ENCODE measurements at regions not wholly inside any gene's neighbourhood (a gene's known extent, or its start where the extent isn't known, plus 50 kb on each side); places are given as distances from the start of the nearest gene placed in this dataset.

DNA sequence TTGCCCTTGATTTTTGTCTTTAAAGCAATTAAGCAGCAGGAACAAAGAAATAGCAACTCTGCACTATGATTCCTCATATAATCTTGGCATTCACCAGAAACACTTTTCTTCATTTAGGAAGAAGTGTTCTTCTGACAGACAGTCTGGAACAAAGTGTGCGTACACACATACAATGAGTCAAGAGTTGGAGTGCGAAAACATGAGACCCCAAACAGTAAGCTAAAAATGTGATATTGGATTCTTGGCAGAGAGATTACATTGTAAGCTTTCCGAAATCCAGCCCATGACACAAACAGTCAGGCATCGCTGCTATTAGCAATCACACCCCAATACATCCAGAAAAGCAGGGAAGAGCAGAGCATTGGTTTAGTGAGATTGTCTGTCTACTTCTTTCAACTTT, 306.7 kb upstream of the TBC1D5 start:
- TF ChIP-seq SUZ12 (IDR thresholded peaks at IDR 0.05; ENCODE audit: extremely low read depth, insufficient read depth, insufficient read length) = no peak
- TF ChIP-seq ZNF274 (IDR thresholded peaks at IDR 0.05; ENCODE audit: low read depth, low read length) = no peak
- no peak for TF ChIP-seq YY1 (IDR thresholded peaks at IDR 0.05; ENCODE audit: insufficient read depth, insufficient read length)
- Histone ChIP-seq H3K36me3 (ENCODE audit: insufficient read depth, insufficient read length, low read length) (no peaks in the 10 kb centered on the region), H3K9me3 (ENCODE audit: insufficient read depth, low read length) (no peaks in the 10 kb centered on the region; the same call in 1 of the 2 replicates), H3K4me1 (ENCODE audit: insufficient read depth, insufficient read length) (no peaks in the 10 kb centered on the region), H3K27me3 (ENCODE audit: insufficient read depth, insufficient read length) (no peaks in the 10 kb centered on the region), H3K9ac (ENCODE audit: insufficient read length, low read depth) (no peak overlapping the region), H3K4me3 (ENCODE audit: insufficient read length, low read depth) (no peak overlapping the region)
- no peak for DNase-seq (ENCODE audit: low read depth, low spot score)

DNA sequence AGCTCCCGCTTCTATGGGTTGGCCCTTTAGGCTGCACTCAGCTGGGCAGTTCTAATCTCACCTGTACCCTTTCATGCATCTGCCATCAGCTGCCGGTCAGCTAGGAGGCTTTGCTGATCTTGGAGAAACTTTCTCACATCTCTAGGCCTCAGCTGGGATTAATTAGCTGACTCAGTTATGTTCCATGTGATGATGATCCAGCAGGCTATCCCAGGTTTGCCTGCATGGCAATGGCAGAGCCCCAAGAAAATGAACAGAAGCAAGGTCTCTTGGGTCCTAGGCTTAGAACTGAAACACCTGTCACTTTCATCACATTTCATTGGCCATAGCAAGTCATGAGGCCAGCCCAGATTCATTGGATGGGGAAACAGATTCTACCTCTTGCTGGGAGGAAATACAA, 304.6 kb upstream of the TBC1D5 start:
- TF ChIP-seq SUZ12 (IDR thresholded peaks at IDR 0.05; ENCODE audit: extremely low read depth, insufficient read depth, insufficient read length) = no peak
- H3K4me1 ChIP-seq (ENCODE audit: insufficient read depth, insufficient read length) = no peaks in the 10 kb centered on the region
- no peaks in the 10 kb centered on the region for H3K27me3 ChIP-seq (ENCODE audit: insufficient read depth, insufficient read length)
- H3K4me3 ChIP-seq (ENCODE audit: insufficient read length, low read depth) = no peak overlapping the region
- no peak for DNase-seq (ENCODE audit: low read depth, low spot score)
- no peaks in the 10 kb centered on the region for H3K9me3 ChIP-seq (ENCODE audit: insufficient read depth, low read length)
- H3K9ac ChIP-seq (ENCODE audit: insufficient read length, low read depth) = no peak overlapping the region
- no peaks in the 10 kb centered on the region for H3K36me3 ChIP-seq (ENCODE audit: insufficient read depth, insufficient read length, low read length)

DNA sequence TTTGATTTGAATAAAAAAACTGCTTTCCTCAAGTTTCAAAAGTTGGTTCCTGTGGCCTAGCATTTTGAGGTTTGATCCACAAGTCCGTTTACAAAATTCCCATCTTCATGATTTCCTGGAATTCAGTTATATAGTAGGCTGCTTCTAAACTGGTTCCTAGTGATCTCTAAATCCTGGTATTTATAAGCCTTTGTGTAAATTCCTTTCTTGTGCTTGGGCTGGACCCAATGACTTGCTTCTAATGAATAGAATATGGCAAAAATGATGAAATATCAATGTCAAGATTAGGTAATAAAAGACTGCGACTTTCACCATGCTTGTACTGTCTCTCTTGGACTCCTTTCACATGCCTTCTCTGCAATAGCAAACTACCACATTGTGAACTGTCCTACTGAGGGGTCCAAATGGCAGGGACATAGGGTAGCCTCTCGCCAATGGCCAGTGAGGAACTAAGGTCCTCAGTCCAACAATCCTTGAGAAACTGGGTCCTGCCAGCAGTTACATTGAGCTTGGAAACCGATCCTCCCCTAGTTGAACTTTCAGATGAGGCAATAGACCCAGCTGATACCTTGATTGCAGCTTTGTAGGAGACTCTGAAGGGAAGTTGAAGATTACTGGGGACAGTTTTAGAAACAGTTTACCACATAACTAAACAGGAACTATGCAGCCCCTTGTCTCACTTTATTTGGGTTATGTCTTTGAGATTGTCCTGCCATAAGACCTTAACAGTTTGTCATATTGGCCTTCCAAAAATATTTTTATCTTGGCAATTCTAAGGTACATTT, 303.9 kb upstream of the TBC1D5 start:
- no peaks in the 10 kb centered on the region for H3K27me3 ChIP-seq (ENCODE audit: insufficient read depth, insufficient read length)
- no peaks in the 10 kb centered on the region for H3K4me1 ChIP-seq (ENCODE audit: insufficient read depth, insufficient read length)
- no peaks in the 10 kb centered on the region for H3K36me3 ChIP-seq (ENCODE audit: insufficient read depth, insufficient read length, low read length)
- TF ChIP-seq ZNF274 (IDR thresholded peaks at IDR 0.05; ENCODE audit: low read depth, low read length) (no peak), SUZ12 (IDR thresholded peaks at IDR 0.05; ENCODE audit: extremely low read depth, insufficient read depth, insufficient read length) (no peak), YY1 (IDR thresholded peaks at IDR 0.05; ENCODE audit: insufficient read depth, insufficient read length) (no peak)
- H3K9ac ChIP-seq (ENCODE audit: insufficient read length, low read depth) = no peak overlapping the region
- no peaks in the 10 kb centered on the region for H3K9me3 ChIP-seq (ENCODE audit: insufficient read depth, low read length)
- no peak overlapping the region for H3K4me3 ChIP-seq (ENCODE audit: insufficient read length, low read depth)
- no peak for DNase-seq (ENCODE audit: low read depth, low spot score)

DNA sequence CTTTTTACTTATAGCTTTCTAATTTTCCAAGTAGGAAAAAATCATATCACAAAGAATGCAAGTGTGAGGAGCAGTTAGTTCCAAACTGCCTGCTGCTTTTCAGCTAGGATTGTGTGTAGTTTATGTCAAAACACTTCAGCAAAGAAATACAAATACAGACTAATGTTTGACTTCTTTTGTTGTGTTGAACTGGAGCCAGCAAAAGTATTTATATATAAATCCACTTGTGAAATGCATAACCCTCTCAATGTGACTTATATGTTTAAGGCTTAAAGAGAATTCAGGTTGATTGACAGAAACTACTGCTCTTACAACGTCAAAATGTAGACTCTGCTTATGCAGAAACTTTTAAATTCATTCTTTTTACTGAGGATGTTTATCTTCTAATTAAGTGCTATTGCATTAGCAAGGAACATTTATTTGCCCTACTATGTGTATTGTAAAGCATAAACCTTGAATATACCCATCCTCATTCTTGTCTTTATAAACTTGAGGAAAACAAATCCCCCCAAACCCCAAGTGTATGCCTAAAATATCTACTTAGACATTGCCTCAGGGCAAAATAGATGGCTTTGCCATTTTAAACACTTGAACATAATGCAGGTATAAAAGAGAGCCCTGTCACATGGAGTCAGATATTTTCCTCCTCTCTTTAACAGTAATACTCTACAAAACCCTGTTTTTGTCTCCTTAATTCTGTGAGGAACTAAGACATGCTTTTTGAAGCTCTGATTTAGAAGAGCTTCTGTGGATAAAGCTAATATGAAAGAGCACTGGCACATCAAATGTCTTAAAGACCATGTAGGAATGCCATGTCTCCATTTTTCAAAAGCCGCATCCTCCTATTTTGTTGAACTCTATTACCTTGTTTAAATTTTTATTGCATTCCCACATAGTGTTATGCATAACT, 302.8 kb upstream of the TBC1D5 start:
- Histone ChIP-seq H3K27me3 (ENCODE audit: insufficient read depth, insufficient read length) (no peaks in the 10 kb centered on the region), H3K4me3 (ENCODE audit: insufficient read length, low read depth) (no peak overlapping the region), H3K36me3 (ENCODE audit: insufficient read depth, insufficient read length, low read length) (peaks cover 3% of the 10 kb centered on the region), H3K9me3 (ENCODE audit: insufficient read depth, low read length) (no peaks in the 10 kb centered on the region), H3K4me1 (ENCODE audit: insufficient read depth, insufficient read length) (no peaks in the 10 kb centered on the region), H3K9ac (ENCODE audit: insufficient read length, low read depth) (no peak overlapping the region)
- no peak for DNase-seq (ENCODE audit: low read depth, low spot score)
- TF ChIP-seq SUZ12 (IDR thresholded peaks at IDR 0.05; ENCODE audit: extremely low read depth, insufficient read depth, insufficient read length) = no peak
- no peak for TF ChIP-seq YY1 (IDR thresholded peaks at IDR 0.05; ENCODE audit: insufficient read depth, insufficient read length)

DNA sequence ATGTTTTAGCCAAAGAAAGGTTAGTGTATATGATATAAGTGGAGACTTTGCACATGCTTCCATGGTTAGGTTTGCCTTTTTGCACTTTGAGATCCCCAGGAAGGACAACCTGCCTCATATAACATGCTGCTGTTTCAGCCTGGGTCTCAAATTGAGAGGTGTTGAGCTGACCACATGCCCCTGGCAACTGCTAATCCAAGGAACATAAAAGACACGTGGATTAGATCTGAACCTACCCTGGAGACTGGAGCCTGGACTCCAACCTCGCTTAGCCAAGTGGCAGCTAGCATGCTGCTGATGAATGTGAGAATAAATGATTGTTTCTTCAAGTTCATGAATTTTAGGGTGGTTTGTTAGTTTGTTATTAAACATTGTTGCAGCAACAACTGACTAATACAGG, 301.8 kb upstream of the TBC1D5 start:
- Histone ChIP-seq H3K9me3 (ENCODE audit: insufficient read depth, low read length) (no peaks in the 10 kb centered on the region), H3K4me1 (ENCODE audit: insufficient read depth, insufficient read length) (no peaks in the 10 kb centered on the region), H3K9ac (ENCODE audit: insufficient read length, low read depth) (no peak overlapping the region), H3K4me3 (ENCODE audit: insufficient read length, low read depth) (no peak overlapping the region), H3K36me3 (ENCODE audit: insufficient read depth, insufficient read length, low read length) (peaks cover 3% of the 10 kb centered on the region), H3K27me3 (ENCODE audit: insufficient read depth, insufficient read length) (no peaks in the 10 kb centered on the region)
- TF ChIP-seq YY1 (IDR thresholded peaks at IDR 0.05; ENCODE audit: insufficient read depth, insufficient read length) = no peak
- no peak for TF ChIP-seq ZNF274 (IDR thresholded peaks at IDR 0.05; ENCODE audit: low read depth, low read length)
- TF ChIP-seq SUZ12 (IDR thresholded peaks at IDR 0.05; ENCODE audit: extremely low read depth, insufficient read depth, insufficient read length) = no peak
- DNase-seq (ENCODE audit: low read depth, low spot score) = no peak

DNA sequence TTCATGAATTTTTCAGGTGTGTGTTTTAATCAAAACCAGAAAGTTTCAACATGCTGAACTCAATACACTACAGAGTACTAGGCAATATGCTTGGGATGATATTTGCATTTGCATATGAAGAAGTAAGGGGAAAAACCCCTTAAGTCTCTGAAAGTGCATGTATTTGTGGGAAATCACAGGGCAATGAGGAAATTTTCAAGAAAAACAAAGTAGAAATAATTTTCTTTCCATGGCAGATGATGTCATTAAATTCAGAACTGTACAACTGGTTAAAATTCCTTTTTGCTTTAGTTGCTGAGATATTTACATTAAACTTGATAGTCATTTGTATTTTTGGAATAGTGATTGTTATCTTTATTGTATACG, 294.0 kb upstream of the TBC1D5 start:
- H3K9ac ChIP-seq (ENCODE audit: insufficient read length, low read depth) = no peak overlapping the region
- TF ChIP-seq YY1 (IDR thresholded peaks at IDR 0.05; ENCODE audit: insufficient read depth, insufficient read length) (no peak), SUZ12 (IDR thresholded peaks at IDR 0.05; ENCODE audit: extremely low read depth, insufficient read depth, insufficient read length) (no peak), ZNF274 (IDR thresholded peaks at IDR 0.05; ENCODE audit: low read depth, low read length) (no peak)
- no peaks in the 10 kb centered on the region for H3K4me1 ChIP-seq (ENCODE audit: insufficient read depth, insufficient read length)
- H3K27me3 ChIP-seq (ENCODE audit: insufficient read depth, insufficient read length) = no peaks in the 10 kb centered on the region
- H3K4me3 ChIP-seq (ENCODE audit: insufficient read length, low read depth) = no peak overlapping the region
- H3K9me3 ChIP-seq (ENCODE audit: insufficient read depth, low read length) = no peaks in the 10 kb centered on the region
- peaks cover 3% of the 10 kb centered on the region for H3K36me3 ChIP-seq (ENCODE audit: insufficient read depth, insufficient read length, low read length)
- DNase-seq (ENCODE audit: low read depth, low spot score) = no peak
